Osteoblast (primary cell): ENCODE measurements at regions not wholly inside any gene's neighbourhood (a gene's known extent, or its start where the extent isn't known, plus 50 kb on each side); places are given as distances from the start of the nearest gene placed in this dataset.

ENCODE experiments used
- DNase-seq: peaks from one replicate; pipeline ENCODE4 v3.0.0; 2011; ENCODE audit warnings: low spot score, mixed read lengths; ENCODE audit not compliant: insufficient read length; ENCODE audit errors: missing footprints
- H2AFZ ChIP-seq: 2 replicates; pipeline ENCODE4 v1.6.0; 2011; ENCODE audit warnings: mild to moderate bottlenecking, low read length
- H3K27ac ChIP-seq: 2 replicates; pipeline ENCODE4 v1.5.1; 2011; ENCODE audit warnings: mild to moderate bottlenecking, low read depth, low read length, moderate library complexity
- H3K27me3 ChIP-seq: 2 replicates; pipeline ENCODE4 v1.6.0; 2012; ENCODE audit warnings: mild to moderate bottlenecking, control low read depth, inconsistent platforms, low read length, moderate library complexity; ENCODE audit not compliant: insufficient read depth
- H3K36me3 ChIP-seq: 2 replicates; pipeline ENCODE4 v1.5.1; 2011; ENCODE audit warnings: mild to moderate bottlenecking, low read length, control low read depth, moderate library complexity; ENCODE audit not compliant: insufficient read depth
- H3K4me1 ChIP-seq: 2 replicates; pipeline ENCODE4 v1.5.1; 2011; ENCODE audit warnings: mild to moderate bottlenecking, low read length, control low read depth, moderate library complexity; ENCODE audit not compliant: insufficient read depth
- H3K4me2 ChIP-seq: 2 replicates; pipeline ENCODE4 v1.6.0; 2011; ENCODE audit warnings: mild to moderate bottlenecking, low read length; ENCODE audit not compliant: insufficient read depth
- H3K4me3 ChIP-seq: fragments of 200-600 bp; sonication (generic); 3 replicates; pipeline ENCODE4 v1.5.1; 2012; ENCODE audit warnings: mild to moderate bottlenecking, low read length, inconsistent platforms; ENCODE audit not compliant: insufficient read depth
- H3K79me2 ChIP-seq: 2 replicates; pipeline ENCODE4 v1.6.0; 2012; ENCODE audit warnings: mild to moderate bottlenecking, low read length, control low read depth, inconsistent platforms; ENCODE audit not compliant: insufficient read depth
- H3K9me3 ChIP-seq: 2 replicates; pipeline ENCODE4 v1.5.1; 2011; ENCODE audit warnings: low read depth, low read length, control low read depth
- H4K20me1 ChIP-seq: 2 replicates; pipeline ENCODE4 v1.6.0; 2012; ENCODE audit warnings: mild to moderate bottlenecking, low read length, control low read depth; ENCODE audit not compliant: insufficient read depth
- TF ChIP-seq, protein P1 (sequence below): IDR thresholded peaks from 2 replicates; pipeline ENCODE4 v1.5.1; 2011; ENCODE audit warnings: mild to moderate bottlenecking, low read depth, low read length, moderate library complexity; ENCODE audit errors: extremely low read depth

GRCh38 chr1:79207331-79207730 is 200.8 kb upstream of the ADGRL4 start:
- H3K36me3 ChIP-seq: no peaks in the 10 kb centered on the region
- H3K27me3 ChIP-seq: no peaks in the 10 kb centered on the region
- DNase-seq: no peak
- no peak overlapping the region for H3K27ac ChIP-seq
- no peak overlapping the region for H3K4me3 ChIP-seq
- no peaks in the 10 kb centered on the region for H3K9me3 ChIP-seq
- TF ChIP-seq, protein P1, sequence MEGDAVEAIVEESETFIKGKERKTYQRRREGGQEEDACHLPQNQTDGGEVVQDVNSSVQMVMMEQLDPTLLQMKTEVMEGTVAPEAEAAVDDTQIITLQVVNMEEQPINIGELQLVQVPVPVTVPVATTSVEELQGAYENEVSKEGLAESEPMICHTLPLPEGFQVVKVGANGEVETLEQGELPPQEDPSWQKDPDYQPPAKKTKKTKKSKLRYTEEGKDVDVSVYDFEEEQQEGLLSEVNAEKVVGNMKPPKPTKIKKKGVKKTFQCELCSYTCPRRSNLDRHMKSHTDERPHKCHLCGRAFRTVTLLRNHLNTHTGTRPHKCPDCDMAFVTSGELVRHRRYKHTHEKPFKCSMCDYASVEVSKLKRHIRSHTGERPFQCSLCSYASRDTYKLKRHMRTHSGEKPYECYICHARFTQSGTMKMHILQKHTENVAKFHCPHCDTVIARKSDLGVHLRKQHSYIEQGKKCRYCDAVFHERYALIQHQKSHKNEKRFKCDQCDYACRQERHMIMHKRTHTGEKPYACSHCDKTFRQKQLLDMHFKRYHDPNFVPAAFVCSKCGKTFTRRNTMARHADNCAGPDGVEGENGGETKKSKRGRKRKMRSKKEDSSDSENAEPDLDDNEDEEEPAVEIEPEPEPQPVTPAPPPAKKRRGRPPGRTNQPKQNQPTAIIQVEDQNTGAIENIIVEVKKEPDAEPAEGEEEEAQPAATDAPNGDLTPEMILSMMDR: no peak
- no peak overlapping the region for H3K4me2 ChIP-seq
- H2AFZ ChIP-seq: no peak overlapping the region
- H3K79me2 ChIP-seq: no peaks in the 10 kb centered on the region
- no peaks in the 10 kb centered on the region for H3K4me1 ChIP-seq
- H4K20me1 ChIP-seq: no peaks in the 10 kb centered on the region

GRCh38 chr1:79204779-79205479 is 198.4 kb upstream of the ADGRL4 start:
- no peak for DNase-seq
- H3K27me3 ChIP-seq: no peaks in the 10 kb centered on the region
- H4K20me1 ChIP-seq: no peaks in the 10 kb centered on the region
- TF ChIP-seq, protein P1: no peak
- no peaks in the 10 kb centered on the region for H3K9me3 ChIP-seq
- H3K4me1 ChIP-seq: no peaks in the 10 kb centered on the region
- peak overlapping the region; percentile 18 for H3K4me2 ChIP-seq
- H3K4me3 ChIP-seq: no peak overlapping the region
- H3K27ac ChIP-seq: no peak overlapping the region
- peak overlapping the region; percentile 21 for H2AFZ ChIP-seq
- H3K36me3 ChIP-seq: no peaks in the 10 kb centered on the region
- H3K79me2 ChIP-seq: no peaks in the 10 kb centered on the region

DNA sequence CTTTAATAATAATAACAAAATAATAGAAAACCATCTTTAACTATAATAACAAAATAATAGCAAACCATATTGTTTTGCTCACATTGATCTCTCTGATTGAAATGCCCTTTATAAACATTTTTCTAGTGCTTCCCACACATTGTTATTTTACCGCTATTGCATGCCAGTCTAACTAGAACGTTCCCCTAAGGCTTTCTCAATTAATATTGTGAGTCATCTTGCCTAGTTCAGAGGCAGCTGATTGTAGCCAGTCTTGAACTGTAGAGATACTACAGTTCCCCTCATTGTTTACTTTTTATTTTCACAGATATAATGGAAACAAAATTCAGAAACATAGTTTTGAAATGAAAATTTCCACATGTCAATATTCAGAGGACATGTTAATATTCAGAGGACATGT is 192.3 kb upstream of the ADGRL4 start:
- no peak overlapping the region for H3K4me3 ChIP-seq
- peak overlapping the region; percentile 23 for H3K4me2 ChIP-seq
- H3K9me3 ChIP-seq: no peaks in the 10 kb centered on the region
- H2AFZ ChIP-seq: no peak overlapping the region
- no peaks in the 10 kb centered on the region for H3K36me3 ChIP-seq
- no peak for DNase-seq
- H3K27me3 ChIP-seq: no peaks in the 10 kb centered on the region
- no peak overlapping the region for H3K27ac ChIP-seq
- peaks cover 14% of the 10 kb centered on the region for H3K4me1 ChIP-seq
- TF ChIP-seq, protein P1: no peak
- H4K20me1 ChIP-seq: no peaks in the 10 kb centered on the region
- H3K79me2 ChIP-seq: no peaks in the 10 kb centered on the region

- H3K4me2 ChIP-seq: no peak overlapping the region
- no peaks in the 10 kb centered on the region for H3K27me3 ChIP-seq
- H3K4me3 ChIP-seq: no peak overlapping the region
- H4K20me1 ChIP-seq: no peaks in the 10 kb centered on the region
- TF ChIP-seq, protein P1: peak; percentile 47
- no peaks in the 10 kb centered on the region for H3K9me3 ChIP-seq
- H2AFZ ChIP-seq: peak overlapping the region; percentile 12
- no peak for DNase-seq
- H3K36me3 ChIP-seq: no peaks in the 10 kb centered on the region
- H3K4me1 ChIP-seq: peaks cover 23% of the 10 kb centered on the region
- H3K27ac ChIP-seq: no peak overlapping the region
- H3K79me2 ChIP-seq: no peaks in the 10 kb centered on the region
Measured at GRCh38 chr1:79197421-79197820, 190.9 kb upstream of the ADGRL4 start.
